ENCODE measurements at regions not wholly inside any gene's neighbourhood (a gene's known extent, or its start where the extent isn't known, plus 50 kb on each side); places are given as distances from the start of the nearest gene placed in this dataset.

DNA sequence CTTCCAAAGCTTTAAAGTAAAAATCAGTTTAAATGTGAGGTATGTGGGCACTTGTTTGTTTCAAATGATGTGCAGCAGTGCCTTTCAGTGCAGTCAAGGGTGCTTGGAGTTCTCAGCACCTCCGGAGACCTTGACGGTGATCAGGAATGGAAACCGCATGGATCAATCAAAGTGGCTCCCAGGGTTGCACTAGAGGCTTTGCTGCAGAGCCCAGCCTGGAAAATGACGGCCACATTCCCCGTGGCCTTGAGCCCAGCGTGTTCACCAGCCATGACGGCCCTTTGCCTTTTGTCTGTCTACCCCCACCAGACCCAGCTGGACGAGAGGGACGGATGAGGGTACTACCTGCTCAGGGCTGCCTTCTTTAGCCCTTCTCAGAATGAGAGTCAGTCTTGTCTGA, 320.0 kb downstream of the TEX29 start:
- Histone ChIP-seq H3K36me3 (ENCODE audit: control insufficient read depth, insufficient read depth, low read length) (no peaks in the 10 kb centered on the region), H3K4me3 (ENCODE audit: low read depth, low read length) (no peak overlapping the region), H3K27me3 (ENCODE audit: control insufficient read depth, insufficient read depth, low read length) (no peaks in the 10 kb centered on the region)
- TF ChIP-seq, protein P1, sequence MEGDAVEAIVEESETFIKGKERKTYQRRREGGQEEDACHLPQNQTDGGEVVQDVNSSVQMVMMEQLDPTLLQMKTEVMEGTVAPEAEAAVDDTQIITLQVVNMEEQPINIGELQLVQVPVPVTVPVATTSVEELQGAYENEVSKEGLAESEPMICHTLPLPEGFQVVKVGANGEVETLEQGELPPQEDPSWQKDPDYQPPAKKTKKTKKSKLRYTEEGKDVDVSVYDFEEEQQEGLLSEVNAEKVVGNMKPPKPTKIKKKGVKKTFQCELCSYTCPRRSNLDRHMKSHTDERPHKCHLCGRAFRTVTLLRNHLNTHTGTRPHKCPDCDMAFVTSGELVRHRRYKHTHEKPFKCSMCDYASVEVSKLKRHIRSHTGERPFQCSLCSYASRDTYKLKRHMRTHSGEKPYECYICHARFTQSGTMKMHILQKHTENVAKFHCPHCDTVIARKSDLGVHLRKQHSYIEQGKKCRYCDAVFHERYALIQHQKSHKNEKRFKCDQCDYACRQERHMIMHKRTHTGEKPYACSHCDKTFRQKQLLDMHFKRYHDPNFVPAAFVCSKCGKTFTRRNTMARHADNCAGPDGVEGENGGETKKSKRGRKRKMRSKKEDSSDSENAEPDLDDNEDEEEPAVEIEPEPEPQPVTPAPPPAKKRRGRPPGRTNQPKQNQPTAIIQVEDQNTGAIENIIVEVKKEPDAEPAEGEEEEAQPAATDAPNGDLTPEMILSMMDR (IDR thresholded peaks at IDR 0.05; ENCODE audit: insufficient read depth, low read length, severe bottlenecking) = no peak
- no peak for FAIRE-seq
- no peak for DNase-seq (ENCODE audit: low read depth)

DNA sequence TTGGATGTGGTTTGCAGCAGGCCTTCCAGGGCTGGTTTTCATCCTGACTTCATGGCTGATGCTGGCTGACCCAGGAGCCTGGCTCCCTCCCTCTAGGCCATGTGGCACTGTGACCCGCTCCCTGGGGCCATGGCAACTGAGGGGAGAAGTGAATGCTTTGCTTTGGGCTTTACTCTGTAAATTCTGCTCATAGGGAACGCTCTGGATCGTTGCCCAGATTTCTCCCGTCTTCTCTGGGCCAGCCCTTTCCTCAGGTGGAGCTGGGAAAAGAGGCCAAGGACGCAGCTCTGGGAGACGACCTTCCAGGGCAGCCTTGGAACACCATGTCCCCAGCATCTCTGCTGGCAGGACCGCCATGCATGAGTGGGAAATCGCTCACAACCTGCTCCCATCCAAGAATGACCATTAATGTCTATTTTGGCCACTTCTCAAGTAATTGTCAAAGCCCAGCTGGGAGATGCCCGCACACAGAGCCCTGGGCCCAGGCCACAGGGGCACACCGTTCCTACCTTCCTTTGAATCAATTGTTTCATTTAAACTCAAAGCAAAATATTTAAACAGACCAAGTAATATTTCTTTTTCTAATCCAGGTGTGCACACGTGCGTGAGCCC, 321.8 kb downstream of the TEX29 start:
- FAIRE-seq = no peak
- TF ChIP-seq, protein P1 (IDR thresholded peaks at IDR 0.05; ENCODE audit: insufficient read depth, low read length, severe bottlenecking) = no peak
- H3K4me3 ChIP-seq (ENCODE audit: low read depth, low read length) = no peak overlapping the region
- no peaks in the 10 kb centered on the region for H3K27me3 ChIP-seq (ENCODE audit: control insufficient read depth, insufficient read depth, low read length)
- no peaks in the 10 kb centered on the region for H3K36me3 ChIP-seq (ENCODE audit: control insufficient read depth, insufficient read depth, low read length)
- DNase-seq (ENCODE audit: low read depth) = no peak

DNA sequence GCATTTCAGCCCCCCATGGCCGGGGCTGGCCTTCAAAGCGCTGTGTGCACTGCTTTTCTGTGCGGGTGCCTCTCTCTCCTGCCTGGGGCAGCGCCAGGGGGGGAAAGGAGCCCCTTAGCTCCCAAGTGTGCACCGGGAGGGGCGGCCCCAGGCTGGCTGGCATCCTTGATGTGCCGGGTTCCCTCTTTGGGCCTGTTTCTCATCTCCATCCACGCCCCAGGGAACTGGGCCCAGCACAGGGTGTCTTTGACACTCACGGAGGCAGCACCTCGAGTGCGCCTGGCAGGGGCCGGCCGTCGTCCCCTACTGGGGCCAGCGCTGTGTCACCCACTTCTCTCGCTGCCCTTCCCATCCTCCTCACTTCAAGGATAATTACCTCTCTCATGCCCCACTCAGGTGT, 324.3 kb downstream of the TEX29 start:
- H3K27me3 ChIP-seq (ENCODE audit: control insufficient read depth, insufficient read depth, low read length) = no peaks in the 10 kb centered on the region
- FAIRE-seq (no peak), DNase-seq (ENCODE audit: low read depth) (no peak)
- no peaks in the 10 kb centered on the region for H3K36me3 ChIP-seq (ENCODE audit: control insufficient read depth, insufficient read depth, low read length)
- TF ChIP-seq, protein P1 (IDR thresholded peaks at IDR 0.05; ENCODE audit: insufficient read depth, low read length, severe bottlenecking) = no peak
- H3K4me3 ChIP-seq (ENCODE audit: low read depth, low read length) = no peak overlapping the region

DNA sequence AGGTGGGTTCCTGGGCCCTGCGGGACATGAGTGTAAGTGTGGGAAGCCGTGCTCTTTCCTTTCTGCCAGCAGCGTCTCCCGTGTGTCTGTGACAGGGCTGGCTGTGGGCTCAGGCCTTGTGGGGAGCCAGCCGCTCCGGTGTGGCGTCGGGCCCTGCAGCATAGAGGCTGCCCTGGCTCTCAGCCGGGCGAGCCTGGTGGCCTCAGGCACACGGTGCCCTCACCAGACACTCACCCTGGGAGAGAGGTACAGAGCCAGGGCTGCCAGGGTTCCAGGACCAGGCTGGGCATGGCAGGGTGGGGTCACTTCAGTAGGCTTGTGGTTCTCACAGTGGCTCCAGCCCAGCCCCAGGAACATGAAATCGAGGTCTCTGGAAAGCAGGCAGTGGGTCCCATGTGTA, 324.8 kb downstream of the TEX29 start:
- TF ChIP-seq, protein P1 (IDR thresholded peaks at IDR 0.05; ENCODE audit: insufficient read depth, low read length, severe bottlenecking) = no peak
- FAIRE-seq = no peak
- Histone ChIP-seq H3K27me3 (ENCODE audit: control insufficient read depth, insufficient read depth, low read length) (no peaks in the 10 kb centered on the region), H3K36me3 (ENCODE audit: control insufficient read depth, insufficient read depth, low read length) (no peaks in the 10 kb centered on the region), H3K4me3 (ENCODE audit: low read depth, low read length) (no peak overlapping the region)
- no peak for DNase-seq (ENCODE audit: low read depth)

DNA sequence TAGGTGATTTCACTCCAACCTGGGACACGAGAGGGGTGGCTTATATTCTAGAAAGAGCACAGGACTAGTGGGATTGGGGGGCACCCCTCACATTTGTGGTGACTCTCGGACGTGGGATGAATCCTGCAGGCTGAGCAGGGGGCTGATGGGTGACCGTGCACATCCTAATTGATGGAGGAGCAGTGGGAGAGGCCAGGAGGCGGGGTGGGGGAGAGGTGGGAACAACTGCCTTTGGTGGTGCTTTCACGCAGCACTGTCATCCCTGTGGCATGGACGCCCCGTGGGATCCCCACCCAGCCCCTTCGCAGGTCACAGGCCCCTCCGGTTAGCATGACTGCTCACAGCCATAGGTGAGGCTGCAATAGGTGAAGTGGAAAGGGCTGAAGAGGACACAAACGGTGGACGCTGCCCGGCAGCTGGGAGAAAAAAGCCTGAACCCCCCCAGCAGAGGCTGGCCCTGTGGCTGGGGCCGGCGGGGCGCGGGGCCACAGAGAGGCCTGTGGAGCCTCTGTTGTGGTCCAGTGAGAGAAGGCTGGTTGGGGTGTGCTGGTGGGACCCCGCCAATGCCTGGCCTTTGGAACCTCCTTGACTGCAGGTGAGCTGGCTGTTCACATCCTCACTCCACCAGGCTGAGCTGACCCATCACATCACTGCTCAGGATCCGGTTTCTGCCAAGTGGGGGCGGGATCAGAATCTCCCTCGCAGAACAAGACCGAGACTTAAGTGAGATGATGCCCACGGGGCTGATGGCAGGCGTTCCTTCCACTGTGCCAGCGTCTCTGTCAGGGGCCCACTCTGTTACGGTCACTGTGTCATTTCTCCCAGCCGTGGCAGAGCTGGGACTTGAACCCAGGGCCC, 325.4 kb downstream of the TEX29 start:
- DNase-seq (ENCODE audit: low read depth) (no peak), FAIRE-seq (no peak)
- Histone ChIP-seq H3K4me3 (ENCODE audit: low read depth, low read length) (no peak overlapping the region), H3K36me3 (ENCODE audit: control insufficient read depth, insufficient read depth, low read length) (no peaks in the 10 kb centered on the region), H3K27me3 (ENCODE audit: control insufficient read depth, insufficient read depth, low read length) (no peaks in the 10 kb centered on the region)
- TF ChIP-seq, protein P1 (IDR thresholded peaks at IDR 0.05; ENCODE audit: insufficient read depth, low read length, severe bottlenecking) = no peak

Data from bronchial epithelial cell (primary cell).